NCI-H345 treated with DMSO at 0.1 percent for 48 hours (cell line): ENCODE measurements at regions not wholly inside any gene's neighbourhood (a gene's known extent, or its start where the extent isn't known, plus 50 kb on each side); places are given as distances from the start of the nearest gene placed in this dataset.
A peak's percentile ranks its signal among the peaks of the same experiment; 100 is the strongest.
"Not testable (repeated sequence)": the region's sequence is repeated elsewhere in the genome, so short reads cannot be mapped to it uniquely, and the experiment has no call there.

Experiments used
- DNase-seq: peaks from one replicate; lab custom pipeline; 2025; ENCODE audit not compliant: unreplicated experiment; lab: John Stamatoyannopoulos, UW

DNA sequence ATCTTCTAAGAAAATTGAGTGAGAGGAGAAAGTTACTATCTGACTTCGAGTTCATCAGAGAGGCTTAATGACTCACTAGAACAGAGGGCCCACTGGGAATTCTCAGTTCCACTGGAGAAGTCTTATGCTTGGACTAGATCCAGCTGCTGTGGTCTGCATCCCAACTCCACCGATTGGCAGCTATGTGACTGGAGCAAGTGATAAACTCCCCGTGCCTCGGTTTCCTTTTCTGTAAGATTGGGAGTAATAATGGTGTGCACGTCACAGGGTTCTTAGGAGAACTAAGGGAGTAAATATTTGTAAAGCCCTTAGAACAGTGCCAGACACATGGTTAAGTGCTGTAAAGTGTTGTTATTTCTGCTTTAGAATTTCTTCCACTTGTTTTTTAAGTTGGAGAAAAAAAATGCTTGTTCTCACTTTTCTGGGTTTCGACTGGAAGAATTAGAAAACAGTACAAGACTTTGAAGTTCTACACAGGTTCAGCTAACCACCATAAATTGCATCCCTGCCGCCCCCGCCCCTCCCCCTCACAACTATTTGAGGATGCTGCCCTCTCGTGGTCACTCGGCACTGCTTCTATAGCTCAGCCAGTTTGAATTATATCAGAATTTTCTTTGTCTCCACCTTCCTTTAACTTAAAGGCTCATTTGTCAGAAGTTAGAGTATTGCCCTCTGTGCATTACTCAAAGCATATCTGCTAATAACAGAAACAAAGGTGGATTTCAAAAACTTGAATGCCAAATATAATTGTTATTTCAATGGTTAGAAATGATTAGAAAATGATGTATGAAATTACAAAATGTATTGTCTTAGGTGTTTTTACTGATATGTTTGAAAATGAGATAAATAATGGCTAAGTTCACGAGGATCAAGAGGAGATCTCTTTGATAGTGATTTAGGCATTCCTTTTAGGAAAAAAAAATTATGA is 95.0 kb upstream of the IFNGR1 start:
- peak; percentile 54 for DNase-seq

DNA sequence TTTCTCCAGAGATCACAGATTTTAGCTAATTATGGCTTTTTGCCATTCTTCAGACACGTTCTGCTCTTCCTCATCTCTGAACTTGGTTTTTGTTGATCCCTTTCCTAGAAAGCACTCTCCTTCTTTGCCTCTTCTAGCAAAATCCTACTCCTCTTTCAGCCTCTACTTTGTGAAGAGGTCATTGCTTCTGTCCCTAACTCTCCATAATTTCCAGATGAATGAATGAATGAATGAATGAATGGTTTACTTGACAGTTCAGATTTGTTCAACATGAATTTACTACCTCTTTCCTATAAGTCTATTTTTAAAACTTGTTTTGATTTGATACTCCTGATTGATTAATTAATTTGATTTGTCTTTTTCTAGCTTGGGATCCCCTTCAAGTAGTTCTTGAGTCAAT is 94.0 kb upstream of the IFNGR1 start:
- no peak for DNase-seq

DNA sequence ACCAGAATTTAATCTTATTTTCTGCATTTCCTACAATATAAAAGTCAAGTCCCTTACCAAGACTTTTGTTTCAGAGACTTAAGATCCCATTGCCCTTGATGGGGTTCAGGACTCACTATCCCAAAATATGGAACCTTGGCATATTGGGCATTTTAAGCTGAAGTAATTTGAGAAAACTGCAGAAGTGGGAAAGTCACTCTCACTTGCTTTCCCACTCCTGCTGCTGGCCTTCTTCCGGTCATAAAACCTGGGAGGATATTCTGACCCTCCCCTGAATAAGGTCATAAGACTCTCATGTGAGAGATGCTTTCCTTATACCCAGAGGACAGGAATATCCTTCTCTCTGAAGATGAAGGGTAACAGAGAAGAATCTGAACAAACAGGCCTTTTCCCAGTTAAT is 92.8 kb upstream of the IFNGR1 start:
- DNase-seq = no peak

DNA sequence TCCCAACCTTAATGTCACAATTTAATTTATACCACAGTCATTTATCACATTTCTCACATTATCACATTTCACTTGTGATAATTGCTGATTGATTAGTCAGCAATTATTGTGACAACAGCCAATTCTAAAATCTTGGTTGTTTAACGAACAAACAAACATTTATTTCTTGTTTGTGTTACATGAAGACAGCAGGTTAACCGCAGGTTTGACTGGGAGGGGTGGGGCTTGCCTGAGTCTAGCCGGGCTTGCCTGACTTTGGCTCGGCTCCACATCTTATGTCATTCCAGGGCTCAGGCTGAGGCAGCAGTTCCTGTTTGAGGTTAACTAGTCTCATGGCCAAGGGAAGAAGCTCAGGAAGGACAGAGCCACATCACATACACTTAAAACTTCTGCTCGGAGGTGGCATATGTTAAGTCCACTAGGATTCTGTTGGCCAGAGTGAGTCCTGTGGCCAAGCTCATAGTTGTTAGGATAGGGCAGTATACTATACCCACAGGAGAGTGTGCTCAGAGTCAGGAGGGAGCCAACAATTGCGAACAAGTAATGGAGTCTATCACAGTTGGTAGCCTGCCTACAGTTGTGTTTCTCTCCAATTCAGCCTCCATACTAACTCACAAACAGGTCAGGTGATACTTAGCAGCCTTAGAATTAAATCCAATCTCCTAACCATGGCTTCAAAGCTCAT is 90.0 kb upstream of the IFNGR1 start:
- DNase-seq = no peak

DNA sequence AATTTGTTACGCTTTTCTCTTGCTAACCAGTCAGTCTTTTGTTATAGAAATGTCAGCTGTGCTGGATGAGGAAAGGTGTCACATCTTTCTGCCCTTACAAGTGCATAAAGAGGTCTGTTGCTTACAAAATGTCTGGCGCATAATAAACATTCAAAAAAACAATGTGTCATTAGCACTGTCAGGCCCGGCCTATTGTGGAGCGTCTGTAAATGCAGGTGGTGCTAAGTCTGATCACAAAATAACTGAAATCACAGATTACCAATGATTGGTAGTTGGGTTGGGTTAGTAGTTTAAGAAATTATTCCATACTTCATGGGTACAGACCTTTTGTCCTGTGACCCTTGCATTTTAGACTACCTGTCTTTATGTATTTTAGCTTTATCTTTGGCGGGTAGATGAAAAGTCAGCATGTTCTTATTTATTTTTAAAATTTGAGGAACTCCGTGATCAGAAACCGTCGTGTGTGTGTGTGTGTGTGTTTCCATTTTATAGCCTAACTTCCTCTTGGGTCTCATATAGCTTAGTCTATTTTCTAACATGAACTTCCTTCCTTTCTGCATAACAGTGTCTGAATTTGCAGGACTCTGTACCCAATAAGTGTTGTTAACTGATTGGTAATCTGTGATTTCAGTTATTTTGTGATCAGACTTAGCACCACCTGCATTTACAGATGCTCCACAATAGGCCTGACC is 88.1 kb upstream of the IFNGR1 start:
- DNase-seq = no peak

DNA sequence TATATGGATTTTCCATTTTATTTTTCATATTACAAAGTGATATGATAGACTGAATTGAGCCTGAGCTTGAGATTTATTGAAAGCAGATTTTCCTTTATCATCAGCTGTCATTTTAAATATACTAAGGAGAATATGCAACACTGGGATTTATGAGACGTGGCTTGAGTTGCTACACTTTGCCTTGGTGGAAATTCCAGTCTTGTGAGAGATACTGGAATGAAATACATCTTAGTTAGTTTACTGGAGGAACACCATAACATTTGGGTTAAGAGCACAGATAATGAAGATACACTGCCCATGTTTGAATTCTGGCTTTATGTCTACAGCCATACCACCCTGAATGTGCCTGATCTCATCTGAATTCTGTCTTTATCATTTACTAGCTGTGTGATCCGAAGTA is 86.5 kb upstream of the IFNGR1 start:
- DNase-seq = no peak

DNA sequence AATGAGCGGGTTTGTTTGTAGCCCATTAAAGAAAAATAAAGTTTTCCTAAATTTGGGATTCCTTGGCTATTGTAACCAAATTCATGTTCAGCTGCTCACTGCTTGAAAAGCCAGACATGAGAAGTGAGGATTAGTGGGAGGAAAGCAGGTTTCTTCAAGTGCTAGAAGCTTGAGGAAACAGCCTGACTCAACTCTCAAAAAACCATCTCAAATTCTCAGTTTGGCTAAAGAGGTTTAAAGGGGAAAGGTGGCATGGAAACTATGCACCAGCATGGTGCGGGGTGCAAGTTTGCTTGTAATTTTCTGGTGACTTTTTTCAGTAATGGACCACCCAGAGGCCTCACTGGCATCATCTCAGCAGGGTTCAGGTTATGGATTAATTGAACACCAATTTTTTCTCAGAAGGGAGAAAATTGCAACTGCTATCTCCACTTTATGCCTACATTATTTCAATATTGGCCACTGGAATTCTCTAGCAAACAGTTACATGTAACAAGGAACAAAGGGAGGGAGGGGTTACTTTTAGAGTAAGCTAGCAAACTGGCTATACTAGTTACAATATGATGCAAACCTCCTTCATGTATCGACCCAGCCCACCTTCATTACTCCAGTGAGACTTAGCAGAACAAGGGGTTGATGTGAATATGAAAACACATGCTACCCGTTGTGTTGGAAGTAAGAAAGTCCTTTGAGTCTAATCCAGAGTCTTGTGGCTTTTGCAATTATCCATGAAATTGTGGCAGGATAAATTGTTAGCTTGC is 85.0 kb upstream of the IFNGR1 start:
- DNase-seq = no peak

DNA sequence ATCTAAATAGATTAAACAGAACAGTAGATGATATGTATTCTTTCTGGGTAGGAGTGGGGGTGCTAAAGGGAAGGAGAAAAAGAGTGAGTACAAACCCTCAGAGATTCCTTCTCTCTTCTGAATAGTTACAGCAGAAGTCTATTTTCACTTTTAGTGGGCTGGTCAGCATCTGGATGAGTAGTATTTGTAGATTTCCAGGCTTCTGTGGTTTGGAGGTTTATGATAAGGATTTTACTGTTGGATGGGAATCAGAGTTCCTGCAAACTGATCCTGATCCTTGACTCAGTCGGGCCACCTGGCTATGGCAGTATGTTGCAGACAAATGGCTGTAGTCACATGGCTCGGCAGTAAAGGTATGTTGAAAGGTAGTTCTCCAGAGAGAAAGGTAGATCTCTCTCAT is 84.3 kb upstream of the IFNGR1 start:
- no peak for DNase-seq

DNA sequence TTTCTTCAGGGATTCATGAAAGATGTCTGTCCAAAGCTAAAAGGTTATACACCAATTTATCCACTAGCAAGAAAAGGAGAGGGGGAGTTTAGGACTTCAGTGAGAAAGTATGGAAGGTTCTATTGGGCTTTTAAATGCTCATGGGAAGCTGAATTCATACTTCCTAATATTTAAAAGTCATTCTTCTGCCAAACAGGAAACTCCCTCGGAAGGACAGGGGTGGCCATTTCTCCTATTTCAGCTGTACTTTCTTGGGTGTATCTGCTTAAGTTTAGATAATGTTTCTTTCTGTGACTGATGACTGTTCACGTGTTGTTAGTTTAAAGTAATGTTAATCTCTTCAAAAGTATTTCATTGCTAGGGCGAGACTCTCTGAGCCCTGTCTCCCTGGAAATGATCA is 80.5 kb upstream of the IFNGR1 start:
- no peak for DNase-seq

DNA sequence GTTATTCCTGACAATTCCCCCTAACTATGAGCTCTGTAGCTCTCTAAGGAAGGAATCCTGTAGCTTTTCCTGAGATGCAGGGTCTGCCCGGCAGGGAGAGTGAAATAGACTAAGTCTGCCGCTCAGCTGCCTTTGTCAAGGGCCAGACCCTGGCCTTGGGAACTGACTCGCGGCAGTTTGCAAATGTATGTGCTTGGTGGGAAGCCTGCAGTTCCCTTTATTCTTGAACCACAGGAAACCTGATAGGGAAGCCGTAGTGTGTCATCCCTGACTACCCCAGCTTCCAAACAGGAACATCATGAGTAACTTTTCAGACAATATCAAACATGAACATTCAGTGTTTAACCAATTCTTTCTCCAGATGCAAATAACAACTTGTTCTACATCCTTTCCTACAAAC is 78.7 kb upstream of the IFNGR1 start:
- DNase-seq = no peak

DNA sequence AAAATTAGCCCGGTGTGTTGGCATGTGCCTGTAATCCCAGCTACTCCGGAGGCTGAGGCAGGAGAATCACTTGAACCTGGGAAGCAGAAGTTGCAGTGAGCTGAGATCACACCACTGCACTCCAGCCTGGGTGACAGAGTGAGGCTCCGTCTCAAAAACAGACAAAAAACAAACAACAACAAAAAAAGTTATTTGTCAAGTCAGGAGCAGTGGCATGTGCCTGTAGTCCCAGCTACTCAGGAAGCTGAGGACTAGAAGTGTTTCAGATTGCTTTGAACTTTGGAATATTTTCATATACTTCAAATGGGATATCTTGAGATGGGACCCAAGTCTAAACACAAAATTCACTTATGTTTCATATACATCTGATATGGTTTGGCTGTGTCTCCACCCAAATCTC is 73.1 kb upstream of the IFNGR1 start:
- DNase-seq = not testable (repeated sequence)

DNA sequence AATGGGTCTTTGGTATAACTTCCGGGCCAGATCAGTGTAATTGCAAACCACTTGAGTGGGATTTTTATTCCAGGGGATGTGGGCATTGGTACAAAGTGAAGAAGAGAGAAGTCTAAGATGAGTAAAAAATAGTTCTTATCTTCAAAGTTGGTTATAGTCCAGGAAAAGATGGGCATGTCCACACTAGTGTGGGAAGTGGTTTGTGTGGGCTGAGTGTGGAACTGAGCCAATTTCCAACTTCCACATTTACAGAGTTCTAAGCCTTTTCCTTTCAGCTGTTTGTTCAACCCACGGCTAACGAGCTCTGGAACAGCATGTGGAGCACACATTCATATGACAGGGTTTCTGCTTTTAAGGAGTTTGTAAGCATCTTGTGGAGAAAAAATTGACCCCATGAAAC is 72.3 kb upstream of the IFNGR1 start:
- DNase-seq = no peak

DNA sequence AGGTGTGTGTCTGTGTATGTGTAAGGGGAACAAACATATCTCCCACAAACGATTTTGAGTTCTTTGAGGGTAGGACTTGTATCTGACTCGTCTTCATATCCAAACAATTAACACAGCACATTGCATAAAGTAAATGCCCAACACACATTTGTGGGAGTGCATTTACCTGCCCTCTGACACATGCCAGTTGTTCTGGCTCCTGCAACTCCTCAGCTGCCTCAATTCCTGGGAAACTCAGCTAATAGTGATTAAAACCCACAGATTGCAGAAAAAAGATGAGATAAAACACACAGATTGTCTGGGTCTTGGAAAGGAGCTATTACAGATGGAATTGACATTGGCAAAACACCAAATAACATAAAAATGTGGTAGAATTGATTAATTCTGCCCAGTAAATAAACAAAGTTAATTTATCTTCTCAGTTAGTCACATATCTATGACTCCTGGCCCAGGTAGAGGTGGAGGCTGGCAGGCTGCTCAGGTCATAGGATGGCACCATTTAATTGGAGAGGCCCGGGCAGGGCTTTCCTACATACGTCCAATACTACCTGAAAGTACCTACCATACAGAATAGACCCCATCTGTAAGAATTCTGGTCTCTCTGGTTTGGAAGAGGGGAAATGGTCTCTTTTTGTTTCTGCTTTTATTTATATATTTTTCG is 71.5 kb upstream of the IFNGR1 start:
- DNase-seq = no peak

DNA sequence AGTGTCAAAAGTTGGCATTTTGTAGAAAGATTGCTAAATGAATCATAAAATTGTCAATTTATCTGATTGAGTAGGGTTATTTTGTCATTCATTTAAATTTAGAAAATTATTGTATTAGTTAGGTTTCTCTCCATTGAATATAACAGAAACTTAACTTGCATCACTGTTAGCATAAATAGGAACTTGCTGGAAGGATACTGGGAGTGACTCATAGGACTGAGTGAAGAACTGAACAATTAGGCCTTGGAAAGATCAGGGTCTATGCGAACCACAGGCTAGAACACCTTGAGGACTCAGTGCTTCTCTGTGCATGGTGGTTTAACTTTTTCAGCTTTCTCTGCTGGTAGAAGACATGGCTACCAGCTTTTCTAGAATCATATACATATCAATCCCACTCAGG is 67.7 kb upstream of the IFNGR1 start:
- no peak for DNase-seq

DNA sequence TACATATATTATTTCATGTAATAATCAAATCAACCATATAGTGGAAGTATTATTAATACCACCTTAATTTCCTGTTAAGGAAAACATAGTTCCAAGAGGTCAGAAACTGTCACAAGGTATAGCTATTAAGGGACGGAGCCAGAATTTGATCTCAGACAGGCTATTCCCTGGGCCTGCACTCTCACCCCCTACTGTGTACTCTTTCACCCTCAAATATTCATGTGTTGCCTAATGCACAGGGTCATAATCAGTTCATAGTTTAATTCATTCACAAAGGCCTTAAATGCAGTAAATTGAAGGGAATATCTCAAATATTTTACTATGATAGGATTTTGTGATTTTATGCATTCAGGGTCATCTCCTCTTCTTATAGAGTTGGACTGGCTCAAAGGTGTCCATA is 67.2 kb upstream of the IFNGR1 start:
- DNase-seq = no peak

DNA sequence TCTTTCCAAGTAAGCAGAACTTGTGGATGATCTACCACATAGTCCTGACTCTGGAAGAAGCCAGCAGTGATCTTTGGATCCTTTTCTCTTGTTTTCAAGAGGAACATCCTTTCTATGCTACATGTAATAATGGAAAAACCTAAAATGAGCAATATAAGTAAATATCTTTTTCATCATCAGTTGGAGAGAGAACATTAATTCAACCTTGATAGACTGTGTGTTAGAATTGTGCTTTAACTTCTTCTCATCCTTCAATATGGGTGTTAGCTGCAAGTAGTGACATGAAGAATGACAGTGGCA is 65.6 kb upstream of the IFNGR1 start:
- no peak for DNase-seq

DNA sequence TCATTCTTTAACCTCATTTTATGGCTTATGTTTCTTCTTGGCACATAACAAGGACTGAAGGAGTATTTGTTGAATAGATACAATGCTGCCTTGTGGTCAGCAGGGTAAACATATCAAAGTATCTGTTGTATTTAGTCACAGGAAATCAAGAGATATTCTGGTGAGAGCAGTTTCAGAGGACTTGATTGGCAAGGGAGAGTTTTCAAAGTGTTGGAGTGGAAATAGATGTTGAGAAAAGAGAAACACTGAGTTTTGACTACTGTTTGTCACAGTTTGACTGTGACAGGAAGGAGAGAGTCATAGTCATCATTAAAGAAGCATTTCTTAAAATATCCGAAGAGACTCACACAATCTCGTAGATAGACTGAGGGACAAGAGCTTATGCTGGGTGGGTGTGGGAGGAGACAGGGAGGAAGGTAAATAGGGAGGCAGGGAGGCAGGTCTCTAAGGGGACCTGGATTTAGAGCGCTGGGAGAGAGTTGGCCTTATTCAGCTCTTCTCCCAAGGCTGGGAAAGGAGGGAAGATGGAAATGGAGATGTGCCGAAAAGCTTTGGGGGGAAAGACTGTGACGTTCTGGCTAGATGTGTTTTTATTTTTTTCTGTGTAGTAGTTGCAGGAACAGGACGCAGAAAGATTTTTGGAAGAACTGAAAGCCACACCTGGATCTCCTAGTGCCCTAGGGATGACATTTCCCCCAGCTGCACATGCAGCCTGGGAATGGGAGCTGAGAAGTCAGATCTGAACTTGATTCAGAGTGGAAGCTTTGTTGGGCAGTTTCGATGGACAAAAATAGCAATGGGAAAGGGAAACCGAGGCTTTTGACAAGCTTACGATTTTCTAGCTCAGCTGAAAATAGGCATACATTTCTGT is 65.0 kb upstream of the IFNGR1 start:
- DNase-seq = no peak

DNA sequence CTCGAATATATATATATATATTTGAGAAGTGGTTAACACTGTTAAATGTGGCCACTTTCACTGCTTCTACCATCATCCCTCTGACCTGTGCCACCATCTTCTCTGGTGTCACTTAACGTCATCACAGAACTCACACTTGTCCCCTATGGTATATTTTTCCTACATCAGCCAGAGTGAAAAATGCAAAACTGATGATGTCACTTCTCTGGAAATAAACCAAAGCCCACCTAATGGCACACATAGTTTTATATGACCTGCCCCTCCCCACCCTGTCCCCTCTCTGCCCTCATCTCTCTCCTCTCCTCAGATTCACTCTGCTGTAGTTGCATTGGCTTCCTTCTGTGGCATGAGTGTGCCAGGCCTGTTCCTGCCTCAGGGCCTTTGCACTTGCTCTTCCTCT is 63.9 kb upstream of the IFNGR1 start:
- no peak for DNase-seq

DNA sequence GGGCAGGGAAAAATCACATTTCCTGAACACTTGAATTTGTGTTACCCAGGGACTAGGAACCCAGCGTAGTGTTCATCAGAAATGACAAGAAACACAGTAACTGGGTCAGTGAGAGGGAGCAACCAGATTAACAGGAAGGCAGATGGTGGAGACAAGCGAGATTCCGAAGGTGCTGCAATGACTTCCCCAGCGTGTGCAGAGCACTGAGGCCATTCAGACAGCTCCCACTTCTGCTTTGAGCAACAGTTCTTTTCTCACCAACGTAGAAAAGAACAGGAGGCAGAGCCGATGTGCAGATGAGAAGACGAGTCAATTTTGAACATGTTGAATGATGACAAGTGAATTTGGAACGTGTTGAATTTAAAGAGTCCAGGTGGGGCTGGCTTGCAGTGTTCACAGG is 63.1 kb upstream of the IFNGR1 start:
- DNase-seq = no peak

DNA sequence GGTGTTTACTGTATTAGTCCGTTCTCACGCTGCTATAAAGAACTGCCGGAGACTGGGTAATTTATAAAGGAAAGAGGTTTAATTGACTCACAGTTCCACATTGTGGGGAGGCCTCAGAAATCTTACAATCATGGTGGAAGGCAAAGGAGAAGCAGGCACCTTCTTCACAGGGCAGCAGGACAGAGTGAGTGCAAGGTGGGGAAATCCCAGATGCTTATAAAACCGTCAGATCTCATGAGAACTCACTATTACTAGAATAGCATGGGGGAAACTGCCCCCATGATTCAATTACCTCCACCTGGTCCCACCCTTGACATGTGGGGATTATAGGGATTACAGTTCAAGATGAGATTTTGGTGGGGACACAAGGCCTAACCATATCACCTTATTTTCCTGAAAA is 60.1 kb upstream of the IFNGR1 start:
- DNase-seq = not testable (repeated sequence)
